Small intestine (tissue), 7 donors: ENCODE measurements at regions not wholly inside any gene's neighbourhood (a gene's known extent, or its start where the extent isn't known, plus 50 kb on each side); places are given as distances from the start of the nearest gene placed in this dataset.

Experiments used
- DNase-seq, 2 donors: peaks; one replicate each; pipeline versions ENCODE4 v3.0.0 to v3.0.0-alpha.2; 2013
- FAIRE-seq: peaks from 2 replicates; lab custom pipeline; 2012; peaks lifted over from hg19 to GRCh38; lab: Jason Lieb, UNC
- H3K27ac ChIP-seq, 3 donors: one replicate each; pipeline ENCODE4 v1.5.1; 2013; ENCODE audit warnings: low read length in 2 of 3, mild to moderate bottlenecking in 2 of 3, control low read depth in 1 of 3, inconsistent platforms in 1 of 3, low read depth in 1 of 3, moderate library complexity in 1 of 3
- H3K27me3 ChIP-seq, 3 donors: one replicate each; pipeline ENCODE4 v1.6.1; 2013; ENCODE audit warnings: low read length in 3 of 3, inconsistent platforms in 1 of 3; ENCODE audit not compliant: control insufficient read depth in 3 of 3, insufficient read depth in 3 of 3
- H3K36me3 ChIP-seq, 3 donors: one replicate each; pipeline ENCODE4 v1.6.1; 2013; ENCODE audit warnings: low read length in 3 of 3, inconsistent platforms in 1 of 3, low read depth in 1 of 3, mild to moderate bottlenecking in 1 of 3, moderate library complexity in 1 of 3; ENCODE audit not compliant: control insufficient read depth in 3 of 3, insufficient read depth in 2 of 3
- H3K4me1 ChIP-seq, 3 donors: one replicate each; pipeline ENCODE4 v1.6.1; 2013; ENCODE audit warnings: low read length in 2 of 3, inconsistent platforms in 1 of 3, low read depth in 1 of 3, mild to moderate bottlenecking in 1 of 3, moderate library complexity in 1 of 3; ENCODE audit not compliant: control insufficient read depth in 3 of 3, insufficient read depth in 2 of 3
- H3K4me3 ChIP-seq, 3 donors: one replicate each; pipeline ENCODE4 v1.5.1; 2013; ENCODE audit warnings: low read length in 3 of 3, control low read depth in 1 of 3, inconsistent platforms in 1 of 3, low read depth in 1 of 3, mild to moderate bottlenecking in 1 of 3, moderate library complexity in 1 of 3
- H3K9me3 ChIP-seq, 2 donors: one replicate each; pipeline ENCODE4 v1.6.1; 2013; ENCODE audit warnings: low read depth in 1 of 2, low read length in 1 of 2; ENCODE audit not compliant: control insufficient read depth in 2 of 2, insufficient read depth in 1 of 2
- WGBS, 3 donors: extraction: QIAGEN DNeasy Blood & Tissue Kit; methylation state at CpG; one replicate each; pipeline ENCODE4 v1.1.7; 2013; 5-methylcytosine and 5-hydroxymethylcytosine counted together
- donor health status: healthy with polysubstance abuse.
- donor health status: control.
- donor health status: control.
- donor health status: Bipolar disorder and iron deficiency.
- donor health status: healthy.

- no peaks in the 10 kb centered on the region for H3K27me3 ChIP-seq
- H3K4me3 ChIP-seq, result no peak overlapping the region
- 32 to 48% (median 34%) methylated on average over 3 of the region's 3 CpGs for WGBS, 3 donors
- H3K4me1 ChIP-seq, result no peaks in the 10 kb centered on the region
- no peaks in the 10 kb centered on the region for H3K36me3 ChIP-seq
- FAIRE-seq (no peak), DNase-seq (no peak)
- no peak overlapping the region for H3K27ac ChIP-seq
- no peaks in the 10 kb centered on the region for H3K9me3 ChIP-seq
Measured at GRCh38 chr20:39645131-39645530, 683.0 kb downstream of the DHX35 start.

- H3K36me3 ChIP-seq, result no peaks in the 10 kb centered on the region
- H3K4me3 ChIP-seq, result no peak overlapping the region
- no peaks in the 10 kb centered on the region for H3K9me3 ChIP-seq
- no peak overlapping the region for H3K27ac ChIP-seq
- no peaks in the 10 kb centered on the region for H3K27me3 ChIP-seq
- WGBS, 3 donors, result 79 to 85% (median 82%) methylated on average over 1 of the region's 1 CpG
- FAIRE-seq, result no peak
- H3K4me1 ChIP-seq, result no peaks in the 10 kb centered on the region
- DNase-seq, result no peak
Measured at GRCh38 chr20:39643292-39643691, 681.1 kb downstream of the DHX35 start.

GRCh38 chr20:39641423-39641822 lies 679.3 kb downstream of the DHX35 start:
- Histone ChIP-seq H3K27ac (no peak overlapping the region), H3K4me3 (no peak overlapping the region), H3K4me1 (no peaks in the 10 kb centered on the region), H3K27me3 (no peaks in the 10 kb centered on the region), H3K36me3 (no peaks in the 10 kb centered on the region), H3K9me3 (no peaks in the 10 kb centered on the region)
- DNase-seq, result no peak
- no peak for FAIRE-seq
- WGBS, 3 donors, result 65 to 81% (median 73%) methylated on average over 4 of the region's 4 CpGs

GRCh38 chr20:39640147-39640546 lies 678.0 kb downstream of the DHX35 start:
- no peaks in the 10 kb centered on the region for H3K4me1 ChIP-seq
- FAIRE-seq, result no peak
- no peaks in the 10 kb centered on the region for H3K9me3 ChIP-seq
- H3K4me3 ChIP-seq, result no peak overlapping the region
- 93 to 97% (median 95%) methylated on average over 8 of the region's 8 CpGs for WGBS, 3 donors
- H3K36me3 ChIP-seq, result no peaks in the 10 kb centered on the region
- H3K27ac ChIP-seq, result no peak overlapping the region
- no peak for DNase-seq
- no peaks in the 10 kb centered on the region for H3K27me3 ChIP-seq

GRCh38 chr20:39638731-39639130 lies 676.6 kb downstream of the DHX35 start:
- no peak overlapping the region for H3K4me3 ChIP-seq
- H3K9me3 ChIP-seq, result no peaks in the 10 kb centered on the region
- H3K27me3 ChIP-seq, result no peaks in the 10 kb centered on the region
- no peaks in the 10 kb centered on the region for H3K4me1 ChIP-seq
- H3K36me3 ChIP-seq, result no peaks in the 10 kb centered on the region
- H3K27ac ChIP-seq, result no peak overlapping the region
- WGBS, 3 donors, result 35 to 71% (median 61%) methylated on average over 2 of the region's 2 CpGs
- FAIRE-seq (no peak), DNase-seq (no peak)

GRCh38 chr20:39633689-39634088 lies 671.5 kb downstream of the DHX35 start:
- no peak overlapping the region for H3K4me3 ChIP-seq
- H3K27ac ChIP-seq, result no peak overlapping the region
- H3K36me3 ChIP-seq, result no peaks in the 10 kb centered on the region
- no peaks in the 10 kb centered on the region for H3K27me3 ChIP-seq
- peaks cover 0 to 3% (median 0%) of the 10 kb centered on the region in 3 donors for H3K4me1 ChIP-seq
- H3K9me3 ChIP-seq, result no peaks in the 10 kb centered on the region
- DNase-seq (no peak), FAIRE-seq (no peak)
- WGBS, 3 donors, result 71 to 76% (median 72%) methylated on average over 7 of the region's 7 CpGs

- Histone ChIP-seq H3K27ac (no peak overlapping the region), H3K9me3 (no peaks in the 10 kb centered on the region), H3K36me3 (no peaks in the 10 kb centered on the region), H3K4me1 (peaks cover 0 to 3% (median 0%) of the 10 kb centered on the region in 3 donors), H3K27me3 (no peaks in the 10 kb centered on the region), H3K4me3 (no peak overlapping the region)
- DNase-seq, result peak in 1 of 2 donors; percentile 44
- FAIRE-seq, result no peak
Measured at GRCh38 chr20:39632757-39633156, 670.6 kb downstream of the DHX35 start.

GRCh38 chr20:39632176-39632575 lies 670.0 kb downstream of the DHX35 start:
- H3K9me3 ChIP-seq, result no peaks in the 10 kb centered on the region
- peaks cover 0 to 3% (median 0%) of the 10 kb centered on the region in 3 donors for H3K4me1 ChIP-seq
- no peak for FAIRE-seq
- no peaks in the 10 kb centered on the region for H3K27me3 ChIP-seq
- no peak for DNase-seq
- H3K4me3 ChIP-seq, result no peak overlapping the region
- no peaks in the 10 kb centered on the region for H3K36me3 ChIP-seq
- no peak overlapping the region for H3K27ac ChIP-seq

GRCh38 chr20:39631557-39631956 lies 669.4 kb downstream of the DHX35 start:
- Histone ChIP-seq H3K36me3 (no peaks in the 10 kb centered on the region), H3K4me1 (peaks cover 0 to 3% (median 0%) of the 10 kb centered on the region in 3 donors), H3K27me3 (no peaks in the 10 kb centered on the region), H3K4me3 (no peak overlapping the region), H3K9me3 (no peaks in the 10 kb centered on the region), H3K27ac (no peak overlapping the region)
- FAIRE-seq (no peak), DNase-seq (no peak)
